Superior temporal gyrus (tissue), 1 donor: ENCODE measurements at regions not wholly inside any gene's neighbourhood (a gene's known extent, or its start where the extent isn't known, plus 50 kb on each side); places are given as distances from the start of the nearest gene placed in this dataset.
"Not testable (repeated sequence)": the region's sequence is repeated elsewhere in the genome, so short reads cannot be mapped to it uniquely, and the experiment has no call there.

Experiments used
- DNase-seq: peaks from one replicate; pipeline ENCODE4 v3.0.0-alpha.2; 2016; ENCODE audit errors: extremely low spot score

- no peak for DNase-seq
Observed at GRCh38 chr11:79515781-79516180, 75.0 kb upstream of the TENM4 start.

GRCh38 chr11:79514695-79515094 is 73.9 kb upstream of the TENM4 start:
- no peak for DNase-seq

DNA sequence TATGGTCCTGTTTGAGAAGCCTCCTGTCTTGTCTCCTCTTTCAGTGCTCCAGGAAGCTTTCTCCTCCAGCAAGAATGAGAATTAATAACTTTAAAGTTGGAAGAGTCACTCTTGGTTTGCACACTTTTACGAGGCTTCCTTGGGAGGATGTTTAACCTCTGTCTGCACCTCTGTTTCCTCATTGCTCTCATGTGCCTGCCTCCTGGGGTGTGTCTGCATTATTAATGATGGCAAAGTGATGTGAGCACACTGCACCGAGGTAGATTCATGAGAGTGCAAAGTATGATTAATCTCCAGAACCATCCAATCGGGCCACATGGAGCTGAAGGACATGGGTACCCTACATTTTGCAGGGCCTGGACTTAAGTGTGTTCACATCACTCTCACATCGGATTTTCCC is 73.5 kb upstream of the TENM4 start:
- no peak for DNase-seq

- DNase-seq, result no peak
Observed at GRCh38 chr11:79512706-79513469, 72.1 kb upstream of the TENM4 start.

GRCh38 chr11:79510960-79511359 is 70.1 kb upstream of the TENM4 start:
- DNase-seq, result no peak

GRCh38 chr11:79508461-79508860 is 67.6 kb upstream of the TENM4 start:
- DNase-seq, result no peak

DNA sequence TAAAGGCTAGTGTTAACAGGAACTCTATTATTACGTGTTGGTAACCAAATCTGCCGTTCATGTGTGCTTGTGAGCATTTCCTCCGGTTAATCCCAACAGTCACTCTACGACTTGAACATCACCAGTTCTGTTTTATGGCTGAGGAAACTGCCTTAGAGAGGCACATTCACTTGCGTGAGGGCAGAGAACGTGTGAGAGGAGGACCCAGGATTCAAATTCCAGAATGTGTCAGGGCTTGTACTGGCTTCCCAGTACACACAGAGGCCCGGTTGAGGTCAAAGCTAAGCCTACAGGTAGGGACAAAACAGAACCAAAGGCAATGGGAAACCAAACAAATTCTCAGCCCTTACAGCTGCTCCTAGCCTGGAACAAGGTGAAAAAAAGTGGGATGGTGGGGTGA is 66.9 kb upstream of the TENM4 start:
- no peak for DNase-seq

GRCh38 chr11:79506734-79507344 is 66.0 kb upstream of the TENM4 start:
- no peak for DNase-seq

- no peak for DNase-seq
Observed at GRCh38 chr11:79506124-79506523, 65.3 kb upstream of the TENM4 start.

- no peak for DNase-seq
Observed at GRCh38 chr11:79503028-79503427, 62.2 kb upstream of the TENM4 start.

DNA sequence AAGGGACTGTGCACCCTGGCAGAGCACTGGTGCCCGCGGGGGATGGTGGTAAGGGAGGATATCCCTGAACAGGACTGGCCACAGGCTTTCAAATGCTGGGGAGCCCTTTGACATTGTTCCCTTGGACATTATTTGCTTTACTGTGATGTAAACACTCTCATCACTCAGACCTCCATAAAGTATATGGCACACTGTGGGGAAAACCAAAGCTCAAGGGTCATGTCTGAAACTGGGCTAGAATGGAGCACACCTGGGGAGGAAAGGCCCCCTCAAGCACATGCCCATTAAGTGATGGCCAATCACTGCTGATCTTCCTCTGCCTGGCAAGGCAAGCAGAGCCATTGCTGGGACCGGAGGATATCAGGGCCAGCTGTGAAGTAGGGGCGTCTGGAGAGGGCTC is 60.9 kb upstream of the TENM4 start:
- no peak for DNase-seq

DNA sequence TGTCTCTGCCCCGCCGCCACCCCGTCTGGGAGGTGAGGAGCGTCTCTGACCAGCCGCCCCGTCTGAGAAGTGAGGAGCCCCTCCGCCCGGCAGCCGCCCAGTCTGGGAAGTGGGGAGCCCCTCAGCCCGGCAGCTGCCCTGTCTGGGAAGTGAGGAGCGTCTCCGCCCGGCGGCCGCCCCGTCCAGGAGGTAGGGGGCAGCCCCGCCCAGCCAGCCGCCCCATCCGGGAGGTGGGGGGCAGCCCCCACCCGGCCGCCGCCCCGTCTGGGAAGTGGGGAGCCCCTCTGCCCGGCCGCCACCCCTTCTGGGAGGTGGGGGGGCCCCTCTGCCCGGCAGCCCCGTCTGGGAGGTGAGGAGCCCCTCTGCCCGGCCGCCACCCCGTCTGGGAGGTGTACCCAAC is 59.1 kb upstream of the TENM4 start:
- DNase-seq, result not testable (repeated sequence)

DNA sequence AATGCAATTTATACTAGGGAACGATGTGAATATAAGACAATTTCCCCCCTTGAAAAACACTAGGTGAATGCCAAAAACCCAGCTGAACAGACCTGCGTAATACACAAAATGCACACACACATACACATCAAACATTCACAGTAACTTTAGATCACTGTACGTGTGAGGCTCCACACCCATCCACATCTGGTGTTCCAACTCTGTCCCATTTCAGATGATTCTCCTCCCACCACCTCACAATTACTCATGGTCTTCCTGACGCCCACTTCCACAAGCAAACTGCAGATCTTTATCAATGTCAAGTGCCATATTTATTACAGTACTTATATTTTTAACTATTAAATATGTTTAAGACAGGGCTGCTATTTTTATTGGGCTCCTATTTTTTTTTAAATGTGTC is 57.8 kb upstream of the TENM4 start:
- no peak for DNase-seq

DNA sequence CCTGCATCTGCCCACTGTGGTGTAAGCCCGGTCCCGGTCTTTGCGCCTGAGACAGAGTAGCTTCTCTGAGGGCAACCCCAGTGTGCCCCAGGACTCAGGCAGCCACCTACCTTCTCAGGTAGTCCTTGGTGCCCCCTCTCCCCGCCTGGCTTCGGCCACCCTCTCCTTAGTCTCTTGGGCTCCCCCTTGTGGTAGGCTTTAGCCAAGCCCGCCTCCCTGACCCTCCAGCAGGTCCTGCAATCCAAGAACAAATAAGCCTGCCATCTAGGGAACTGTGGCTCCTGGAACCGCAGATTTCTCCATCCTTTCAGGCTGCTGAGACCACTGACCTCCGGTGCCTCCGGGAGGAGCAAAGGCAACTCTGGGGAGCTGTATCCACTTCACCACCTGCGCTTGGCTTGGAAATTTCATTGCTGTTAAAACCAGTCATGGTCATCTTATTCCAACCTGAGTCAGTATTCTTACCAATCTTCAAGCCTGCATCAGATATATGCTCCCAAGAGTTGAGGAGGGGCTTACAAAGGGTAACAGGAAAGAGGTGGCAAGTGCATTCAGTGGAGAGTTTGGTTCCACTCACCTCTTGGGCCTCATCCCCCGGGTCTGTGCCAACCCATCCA is 52.8 kb upstream of the TENM4 start:
- peak; percentile 69 for DNase-seq

DNA sequence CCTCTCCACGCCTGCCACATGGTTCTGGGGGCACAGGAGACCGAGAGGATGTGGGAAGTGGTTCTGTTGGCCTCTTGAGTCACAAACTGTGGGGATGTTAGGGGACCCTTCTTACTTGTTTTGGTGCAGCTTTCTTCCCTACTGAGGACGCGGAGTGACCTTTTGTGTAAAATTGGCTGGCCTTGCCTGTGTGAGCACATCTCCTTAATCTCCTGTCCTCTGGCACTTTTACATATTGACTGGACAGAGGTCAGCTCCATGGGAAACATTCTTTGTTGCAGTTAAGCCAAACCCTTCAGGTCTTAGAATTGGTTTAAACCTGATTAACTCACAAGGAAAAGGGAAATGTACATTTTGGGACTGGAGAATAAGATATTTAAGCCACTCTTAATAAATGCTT is 51.2 kb upstream of the TENM4 start:
- DNase-seq, result no peak
